CD14-positive monocyte (primary cell): ENCODE measurements at regions not wholly inside any gene's neighbourhood (a gene's known extent, or its start where the extent isn't known, plus 50 kb on each side); places are given as distances from the start of the nearest gene placed in this dataset.

Experiments
- DNase-seq, 3 donors: peaks; one replicate each; pipeline ENCODE4 v3.0.0-alpha.2; 2011 to 2022
- H2AFZ ChIP-seq: 2 replicates; pipeline ENCODE4 v1.6.0; 2012; ENCODE audit warnings: mild to moderate bottlenecking, low read depth, low read length, inconsistent platforms; ENCODE audit not compliant: insufficient read depth, poor library complexity, severe bottlenecking
- H3K27ac ChIP-seq, 2 donors: 1 replicate in 1 of 2; 2 replicates in 1 of 2; pipeline ENCODE4 v1.5.1; 2012 to 2013; ENCODE audit warnings: low read length in 2 of 2, control low read depth in 1 of 2, inconsistent platforms in 1 of 2, low read depth in 1 of 2, mild to moderate bottlenecking in 1 of 2
- H3K27me3 ChIP-seq, 2 donors: one replicate each; pipeline versions ENCODE4 v1.6.0 to v1.6.1; 2011 to 2013; ENCODE audit warnings: low read length in 2 of 2; ENCODE audit not compliant: control insufficient read depth in 2 of 2, insufficient read depth in 2 of 2
- H3K36me3 ChIP-seq, 2 donors: replicated peaks in 1 of 2; 1 replicate in 1 of 2; 2 replicates in 1 of 2; pipeline versions ENCODE4 v1.5.1 to v1.6.1; 2012 to 2013; ENCODE audit warnings: low read length in 2 of 2, control low read depth in 1 of 2, inconsistent platforms in 1 of 2, mild to moderate bottlenecking in 1 of 2; ENCODE audit not compliant: insufficient read depth in 2 of 2, control insufficient read depth in 1 of 2
- H3K4me1 ChIP-seq, 2 donors: 1 replicate in 1 of 2; 2 replicates in 1 of 2; pipeline versions ENCODE4 v1.5.1 to v1.6.1; 2012 to 2013; ENCODE audit warnings: low read length in 2 of 2, control low read depth in 1 of 2, inconsistent platforms in 1 of 2, mild to moderate bottlenecking in 1 of 2, moderate library complexity in 1 of 2; ENCODE audit not compliant: insufficient read depth in 2 of 2, control insufficient read depth in 1 of 2
- H3K4me2 ChIP-seq: replicated peaks from 2 replicates; pipeline ENCODE3; 2012; ENCODE audit warnings: low read length, moderate library complexity, mild to moderate bottlenecking; ENCODE audit not compliant: poor library complexity, severe bottlenecking; ENCODE audit errors: extremely low read depth
- H3K4me3 ChIP-seq, 3 experiments: fragments of 200-600 bp in 1 of 3; sonication (generic) in 1 of 3; replicated peaks in 1 of 3; 1 replicate in 2 of 3; 2 replicates in 1 of 3; pipeline ENCODE4 v1.5.1; 2011 to 2013; ENCODE audit warnings: low read length in 3 of 3, mild to moderate bottlenecking in 3 of 3, control low read depth in 2 of 3, low read depth in 2 of 3, inconsistent platforms in 1 of 3, moderate library complexity in 1 of 3
- H3K79me2 ChIP-seq: 2 replicates; pipeline ENCODE4 v1.6.0; 2012; ENCODE audit warnings: mild to moderate bottlenecking, control low read depth, inconsistent platforms, low read length, moderate library complexity; ENCODE audit not compliant: insufficient read depth
- H3K9ac ChIP-seq: 2 replicates; pipeline ENCODE4 v1.6.0; 2017; ENCODE audit warnings: low read length, mild to moderate bottlenecking; ENCODE audit not compliant: insufficient read depth, poor library complexity, severe bottlenecking
- H3K9me3 ChIP-seq, 2 donors: replicated peaks in 1 of 2; 1 replicate in 1 of 2; 2 replicates in 1 of 2; pipeline versions ENCODE4 v1.5.1 to v1.6.1; 2012 to 2013; ENCODE audit warnings: low read length in 2 of 2, control low read depth in 1 of 2; ENCODE audit not compliant: control insufficient read depth in 1 of 2, insufficient read depth in 1 of 2
- H4K20me1 ChIP-seq: 2 replicates; pipeline ENCODE4 v1.6.0; 2012; ENCODE audit warnings: mild to moderate bottlenecking, low read length, control low read depth, moderate library complexity; ENCODE audit not compliant: insufficient read depth
- H3K27ac Mint-ChIP-seq, 7 donors: one replicate each; pipeline ENCODE4 v1.8.0; 2020; ENCODE audit warnings: mild to moderate bottlenecking in 7 of 7, mixed read lengths in 7 of 7, moderate library complexity in 6 of 7, inconsistent platforms in 2 of 7
- H3K27me3 Mint-ChIP-seq, 3 donors: one replicate each; pipeline ENCODE4 v1.8.0; 2021 to 2022; ENCODE audit warnings: low read depth in 3 of 3, mild to moderate bottlenecking in 3 of 3, mixed read lengths in 3 of 3, moderate library complexity in 3 of 3, inconsistent platforms in 1 of 3
- H3K36me3 Mint-ChIP-seq, 2 donors: one replicate each; pipeline ENCODE4 v1.8.0; 2020; ENCODE audit warnings: mixed read lengths in 2 of 2, inconsistent platforms in 1 of 2, mild to moderate bottlenecking in 1 of 2
- H3K4me1 Mint-ChIP-seq: one replicate; pipeline ENCODE4 v1.8.0; 2020; ENCODE audit warnings: mild to moderate bottlenecking, mixed read lengths
- H3K4me3 Mint-ChIP-seq, 2 donors: one replicate each; pipeline ENCODE4 v1.8.0; 2020; ENCODE audit warnings: mild to moderate bottlenecking in 2 of 2, mixed read lengths in 2 of 2, moderate library complexity in 1 of 2
- H3K9me3 Mint-ChIP-seq, 7 donors: one replicate each; pipeline ENCODE4 v1.8.0; 2020 to 2022; ENCODE audit warnings: mixed read lengths in 7 of 7, mild to moderate bottlenecking in 6 of 7, moderate library complexity in 6 of 7, inconsistent platforms in 2 of 7
- CTCF ChIP-seq: fragments of 200-600 bp; IDR thresholded peaks from one replicate; pipeline ENCODE4 v1.8.0; 2022; ENCODE audit warnings: antibody characterized with exemption, mild to moderate bottlenecking
- WGBS: methylation state at CpG from one replicate; pipeline ENCODE4 v1.1.5; 2013; ENCODE audit warnings: missing lambda C conversion rate; ENCODE audit not compliant: insufficient coverage; 5-methylcytosine and 5-hydroxymethylcytosine counted together
- intact Hi-C, 2 donors: fragments of 100-400 bp; cut with micrococcal nuclease; formaldehyde crosslinking; loops; one replicate each; pipeline versions ENCODE4 v1.15.0 to v1.15.1; 2023

- intact Hi-C loops: no loop called here
- H3K27ac ChIP-seq: no peak overlapping the region
- no peaks in the 10 kb centered on the region for H4K20me1 ChIP-seq
- H3K27ac Mint-ChIP-seq: no peak overlapping the region
- H3K4me1 Mint-ChIP-seq: no peaks in the 10 kb centered on the region
- H3K9me3 ChIP-seq: no peaks in the 10 kb centered on the region
- H3K27me3 Mint-ChIP-seq: no peaks in the 10 kb centered on the region
- no peaks in the 10 kb centered on the region for H3K36me3 Mint-ChIP-seq
- no peaks in the 10 kb centered on the region for H3K27me3 ChIP-seq
- peak; percentile 40 for TF ChIP-seq CTCF
- WGBS: 14% methylated on average over 2 of the region's 4 CpGs
- H3K9me3 Mint-ChIP-seq: no peaks in the 10 kb centered on the region
- DNase-seq: peak in 1 of 3 donors; percentile 14
- H3K4me3 Mint-ChIP-seq: no peak overlapping the region
- no peaks in the 10 kb centered on the region for H3K36me3 ChIP-seq
- no peak overlapping the region for H3K9ac ChIP-seq
- H3K4me2 ChIP-seq: no peak overlapping the region
- no peak overlapping the region for H2AFZ ChIP-seq
- H3K4me3 ChIP-seq: no peak overlapping the region
- no peaks in the 10 kb centered on the region for H3K79me2 ChIP-seq
- no peaks in the 10 kb centered on the region for H3K4me1 ChIP-seq
Measured at GRCh38 chr4:161320377-161320776, 843.4 kb downstream of the FSTL5 start.

GRCh38 chr4:161317000-161317399 is 846.8 kb downstream of the FSTL5 start:
- Histone ChIP-seq H3K9me3 (no peaks in the 10 kb centered on the region), H3K27ac (no peak overlapping the region), H3K4me1 (no peaks in the 10 kb centered on the region), H3K36me3 (no peaks in the 10 kb centered on the region), H3K27me3 (no peaks in the 10 kb centered on the region), H3K9ac (no peak overlapping the region), H4K20me1 (no peaks in the 10 kb centered on the region), H3K79me2 (no peaks in the 10 kb centered on the region), H2AFZ (no peak overlapping the region), H3K4me3 (no peak overlapping the region), H3K4me2 (no peak overlapping the region)
- intact Hi-C loops: no loop called here
- Mint-ChIP-seq H3K4me3 (no peak overlapping the region), H3K36me3 (no peaks in the 10 kb centered on the region), H3K27me3 (no peaks in the 10 kb centered on the region), H3K9me3 (no peaks in the 10 kb centered on the region), H3K4me1 (peaks cover 2% of the 10 kb centered on the region), H3K27ac (no peak overlapping the region)
- WGBS: 100% methylated on average over 1 of the region's 4 CpGs
- DNase-seq: no peak
- no peak for TF ChIP-seq CTCF
